ENCODE measurements at regions not wholly inside any gene's neighbourhood (a gene's known extent, or its start where the extent isn't known, plus 50 kb on each side); places are given as distances from the start of the nearest gene placed in this dataset.

GRCh38 chr2:226325526-226325925 lies 474.1 kb downstream of the IRS1 start:
- Mint-ChIP-seq H3K9me3 (no peaks in the 10 kb centered on the region), H3K36me3 (no peaks in the 10 kb centered on the region), H3K27ac (no peak overlapping the region), H3K27me3 (no peaks in the 10 kb centered on the region), H3K4me1 (no peaks in the 10 kb centered on the region), H3K4me3 (no peak overlapping the region)
- no peak for DNase-seq
- CTCF ChIA-PET = no interaction called here

- H3K4me3 Mint-ChIP-seq = no peak overlapping the region
- H3K27ac Mint-ChIP-seq = no peak overlapping the region
- H3K9me3 Mint-ChIP-seq = no peaks in the 10 kb centered on the region
- no peak for DNase-seq
- CTCF ChIA-PET = no interaction called here
- H3K36me3 Mint-ChIP-seq = no peaks in the 10 kb centered on the region
- H3K4me1 Mint-ChIP-seq = no peaks in the 10 kb centered on the region
- H3K27me3 Mint-ChIP-seq = no peaks in the 10 kb centered on the region
Observed at GRCh38 chr2:226320076-226320948, 479.3 kb downstream of the IRS1 start.

GRCh38 chr2:226317970-226318369 lies 481.6 kb downstream of the IRS1 start:
- no peaks in the 10 kb centered on the region for H3K9me3 Mint-ChIP-seq
- H3K4me3 Mint-ChIP-seq = no peak overlapping the region
- CTCF ChIA-PET = no interaction called here
- H3K36me3 Mint-ChIP-seq = no peaks in the 10 kb centered on the region
- H3K4me1 Mint-ChIP-seq = no peaks in the 10 kb centered on the region
- H3K27ac Mint-ChIP-seq = no peak overlapping the region
- no peak for DNase-seq
- no peaks in the 10 kb centered on the region for H3K27me3 Mint-ChIP-seq

GRCh38 chr2:226313060-226313459 lies 486.6 kb downstream of the IRS1 start:
- Mint-ChIP-seq H3K4me1 (no peaks in the 10 kb centered on the region), H3K27me3 (no peaks in the 10 kb centered on the region)
- DNase-seq = no peak

DNA sequence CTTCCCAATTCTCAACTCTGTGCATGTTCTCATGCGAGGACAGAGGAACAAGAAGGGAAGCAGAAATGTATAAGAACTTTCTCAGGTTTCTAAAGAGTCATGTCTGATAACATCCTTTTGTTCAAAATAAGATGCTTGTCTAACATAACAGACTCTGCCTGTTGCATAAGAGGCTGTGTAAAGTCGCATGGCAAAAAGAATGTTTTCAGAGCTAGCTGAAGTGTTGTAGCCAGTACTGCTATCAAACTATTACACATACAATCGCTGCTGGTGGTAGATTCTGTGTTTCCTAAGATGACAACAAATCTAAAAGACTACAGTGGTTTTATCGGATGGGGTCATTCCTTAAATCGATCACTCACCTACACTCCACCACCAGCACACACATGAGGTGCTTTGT lies 487.5 kb downstream of the IRS1 start:
- Mint-ChIP-seq H3K4me3 (no peak overlapping the region), H3K4me1 (no peaks in the 10 kb centered on the region), H3K27ac (no peak overlapping the region), H3K9me3 (no peaks in the 10 kb centered on the region), H3K36me3 (no peaks in the 10 kb centered on the region), H3K27me3 (no peaks in the 10 kb centered on the region)
- DNase-seq = no peak
- CTCF ChIA-PET = no interaction called here

More at GRCh38 chr2:226313060-226313459, 486.6 kb downstream of the IRS1 start:
- Mint-ChIP-seq H3K27ac (no peak overlapping the region), H3K36me3 (no peaks in the 10 kb centered on the region), H3K9me3 (no peaks in the 10 kb centered on the region), H3K4me3 (no peak overlapping the region)
- CTCF ChIA-PET = no interaction called here

GRCh38 chr2:226310146-226310545 lies 489.5 kb downstream of the IRS1 start:
- Mint-ChIP-seq H3K9me3 (no peaks in the 10 kb centered on the region), H3K27me3 (no peaks in the 10 kb centered on the region), H3K27ac (no peak overlapping the region), H3K4me3 (no peak overlapping the region), H3K4me1 (no peaks in the 10 kb centered on the region), H3K36me3 (no peaks in the 10 kb centered on the region)
- CTCF ChIA-PET = no interaction called here
- no peak for DNase-seq

- DNase-seq = no peak
- Mint-ChIP-seq H3K27ac (no peak overlapping the region), H3K4me3 (no peak overlapping the region), H3K36me3 (no peaks in the 10 kb centered on the region), H3K9me3 (no peaks in the 10 kb centered on the region), H3K4me1 (no peaks in the 10 kb centered on the region), H3K27me3 (no peaks in the 10 kb centered on the region)
- CTCF ChIA-PET = no interaction called here
Observed at GRCh38 chr2:226308986-226309385, 490.6 kb downstream of the IRS1 start.

DNA sequence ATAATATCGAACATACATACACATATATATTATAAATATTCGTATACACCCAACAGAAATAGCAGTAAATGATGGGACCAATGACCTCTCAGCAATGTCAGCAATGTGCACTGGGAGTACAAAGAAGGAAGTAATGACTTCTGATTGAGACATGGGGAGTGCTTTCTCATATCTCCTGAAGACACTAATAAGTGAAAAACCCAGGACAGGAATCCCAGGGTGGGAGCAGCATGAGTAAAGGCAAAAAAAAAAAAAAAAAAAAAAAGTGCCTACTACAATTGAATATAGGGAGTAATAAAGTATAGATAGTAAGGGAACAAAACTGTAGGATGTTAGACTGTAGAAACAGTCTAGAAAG lies 491.3 kb downstream of the IRS1 start:
- CTCF ChIA-PET = no interaction called here
- H3K27ac Mint-ChIP-seq = no peak overlapping the region
- no peaks in the 10 kb centered on the region for H3K9me3 Mint-ChIP-seq
- H3K36me3 Mint-ChIP-seq = no peaks in the 10 kb centered on the region
- H3K4me3 Mint-ChIP-seq = no peak overlapping the region
- H3K27me3 Mint-ChIP-seq = no peaks in the 10 kb centered on the region
- no peak for DNase-seq
- no peaks in the 10 kb centered on the region for H3K4me1 Mint-ChIP-seq

- H3K4me1 Mint-ChIP-seq = no peaks in the 10 kb centered on the region
- CTCF ChIA-PET = no interaction called here
- DNase-seq = no peak
- H3K27ac Mint-ChIP-seq = no peak overlapping the region
- H3K36me3 Mint-ChIP-seq = no peaks in the 10 kb centered on the region
- no peaks in the 10 kb centered on the region for H3K9me3 Mint-ChIP-seq
- H3K27me3 Mint-ChIP-seq = no peaks in the 10 kb centered on the region
- no peak overlapping the region for H3K4me3 Mint-ChIP-seq
Observed at GRCh38 chr2:226307487-226308322, 491.9 kb downstream of the IRS1 start.

- CTCF ChIA-PET = no interaction called here
Observed at GRCh38 chr2:226306969-226307368, 492.7 kb downstream of the IRS1 start.

DNA sequence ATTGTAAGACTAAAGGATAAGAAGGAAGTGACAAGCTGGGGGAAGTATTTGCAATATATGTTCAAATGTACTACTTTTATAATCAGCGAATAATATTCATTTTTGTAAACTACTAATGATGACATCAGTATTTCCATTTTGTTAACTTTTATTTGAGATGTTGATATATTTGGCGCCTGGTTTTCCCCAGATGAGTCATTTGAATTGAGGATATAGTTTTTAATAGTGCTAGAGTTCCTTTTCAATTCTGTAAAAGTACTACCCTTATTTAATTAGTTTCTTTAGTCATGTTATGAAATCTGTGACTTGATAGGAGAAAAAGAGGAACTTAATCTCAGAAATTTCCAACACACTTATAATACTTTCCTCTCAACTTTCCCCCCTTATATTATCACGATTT lies 495.3 kb downstream of the IRS1 start:
- Mint-ChIP-seq H3K9me3 (no peaks in the 10 kb centered on the region), H3K36me3 (no peaks in the 10 kb centered on the region), H3K27me3 (no peaks in the 10 kb centered on the region), H3K4me3 (no peak overlapping the region), H3K4me1 (no peaks in the 10 kb centered on the region), H3K27ac (no peak overlapping the region)
- DNase-seq = no peak
- CTCF ChIA-PET = no interaction called here

More at GRCh38 chr2:226306969-226307368, 492.7 kb downstream of the IRS1 start:
- H3K4me1 Mint-ChIP-seq = no peaks in the 10 kb centered on the region
- no peak overlapping the region for H3K27ac Mint-ChIP-seq
- no peaks in the 10 kb centered on the region for H3K27me3 Mint-ChIP-seq
- H3K9me3 Mint-ChIP-seq = no peaks in the 10 kb centered on the region
- no peak for DNase-seq
- H3K36me3 Mint-ChIP-seq = no peaks in the 10 kb centered on the region
- H3K4me3 Mint-ChIP-seq = no peak overlapping the region

DNA sequence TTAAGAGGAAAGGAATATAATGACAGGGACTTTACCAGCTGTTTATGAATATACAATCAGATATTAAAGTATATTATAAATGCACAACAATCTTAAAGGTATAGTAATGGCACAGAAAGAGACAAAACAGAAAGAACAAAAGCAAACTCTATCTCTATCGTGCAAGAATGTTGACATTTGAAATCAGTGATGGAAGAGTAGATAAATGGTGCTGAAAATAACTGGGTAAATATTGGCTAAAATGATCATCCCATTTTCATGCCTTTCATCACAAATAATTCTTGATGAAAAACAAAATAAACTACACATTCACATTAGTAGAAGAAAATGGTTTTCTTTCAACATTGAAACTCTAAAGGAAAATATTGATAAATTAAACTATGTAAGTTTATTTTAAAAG lies 495.9 kb downstream of the IRS1 start:
- DNase-seq = no peak
- Mint-ChIP-seq H3K36me3 (no peaks in the 10 kb centered on the region), H3K4me3 (no peak overlapping the region), H3K27me3 (no peaks in the 10 kb centered on the region), H3K4me1 (no peaks in the 10 kb centered on the region), H3K27ac (no peak overlapping the region), H3K9me3 (no peaks in the 10 kb centered on the region)
- CTCF ChIA-PET = no interaction called here

GRCh38 chr2:226300196-226300886 lies 499.3 kb downstream of the IRS1 start:
- DNase-seq = no peak
- H3K27me3 Mint-ChIP-seq = no peaks in the 10 kb centered on the region
- H3K9me3 Mint-ChIP-seq = no peaks in the 10 kb centered on the region
- H3K27ac Mint-ChIP-seq = no peak overlapping the region
- H3K4me1 Mint-ChIP-seq = no peaks in the 10 kb centered on the region
- no peak overlapping the region for H3K4me3 Mint-ChIP-seq
- CTCF ChIA-PET = no interaction called here
- H3K36me3 Mint-ChIP-seq = no peaks in the 10 kb centered on the region

GRCh38 chr2:226299771-226300170 lies 499.8 kb downstream of the IRS1 start:
- DNase-seq = no peak
- no peak overlapping the region for H3K4me3 Mint-ChIP-seq
- CTCF ChIA-PET = no interaction called here
- H3K9me3 Mint-ChIP-seq = no peaks in the 10 kb centered on the region
- H3K36me3 Mint-ChIP-seq = no peaks in the 10 kb centered on the region
- no peaks in the 10 kb centered on the region for H3K4me1 Mint-ChIP-seq
- no peak overlapping the region for H3K27ac Mint-ChIP-seq
- H3K27me3 Mint-ChIP-seq = no peaks in the 10 kb centered on the region

GRCh38 chr2:226295681-226296080 lies 503.9 kb downstream of the IRS1 start:
- Mint-ChIP-seq H3K27ac (no peak overlapping the region), H3K36me3 (no peaks in the 10 kb centered on the region), H3K27me3 (no peaks in the 10 kb centered on the region), H3K9me3 (peaks cover 10% of the 10 kb centered on the region), H3K4me1 (no peaks in the 10 kb centered on the region), H3K4me3 (no peak overlapping the region)
- no peak for DNase-seq
- CTCF ChIA-PET = no interaction called here

All from activated naive CD4-positive, alpha-beta T cell treated with anti-CD3 and anti-CD28 coated beads, Interleukin-2, amount 10 ng/mL, durations not matched to agents 7 days and 5 days (primary cell).